HepG2 (cell line): ENCODE measurements at regions not wholly inside any gene's neighbourhood (a gene's known extent, or its start where the extent isn't known, plus 50 kb on each side); places are given as distances from the start of the nearest gene placed in this dataset.

ENCODE experiments used
- ATAC-seq: fragments of 200-7000 bp; cut with Tn5 transposase; 3 replicates; pipeline ENCODE4 v1.9.1; 2020; ENCODE audit warnings: mild to moderate bottlenecking, moderate library complexity
- BruUV-seq: library from RNA; stranded (reverse); fragments of 400-500 nt; replicated peaks from 2 replicates; lab custom pipeline; 2021; lab: Mats Ljungman, UMichigan
- CTCF ChIA-PET: fragments of 300-600 bp; formaldehyde crosslinking; extraction: SDS; loops from one replicate; lab custom pipeline; 2021; ENCODE audit warnings: low total read pairs, inconsistent platforms, low intra/inter-chr PET ratio; lab: Yijun Ruan, JAX
- POLR2A ChIA-PET: fragments of 350-600 bp; sonication (Branson Sonifier 250); formaldehyde crosslinking; loops from one replicate; lab custom pipeline; 2020; ENCODE audit warnings: antibody characterized with exemption, inconsistent platforms; lab: Yijun Ruan, JAX
- DNase-seq: peaks from one replicate; pipeline ENCODE4 v3.0.0-alpha.2; 2015; ENCODE audit warnings: low spot score
- FAIRE-seq: peaks from 3 replicates; lab custom pipeline; 2011; peaks lifted over from hg19 to GRCh38; lab: Jason Lieb, UNC
- H2AFZ ChIP-seq: one replicate; pipeline ENCODE4 v1.6.1; 2011; ENCODE audit warnings: low read length, inconsistent platforms
- H3K27ac ChIP-seq: fragments of 300-600 bp; 3 replicates; pipeline ENCODE4 v1.8.0; 2011; ENCODE audit warnings: mixed run types, mild to moderate bottlenecking, mixed read lengths, low read length, inconsistent platforms; ENCODE audit not compliant: insufficient read depth; ENCODE audit errors: extremely low read length
- H3K27me3 ChIP-seq, 2 experiments: fragments of 200-600 bp in 1 of 2; 2 replicates in 1 of 2; 3 replicates in 1 of 2; pipeline versions ENCODE4 v1.6.0 to v1.8.0; 2011; ENCODE audit warnings: low read length in 2 of 2, mild to moderate bottlenecking in 2 of 2, moderate library complexity in 2 of 2, inconsistent platforms in 1 of 2; ENCODE audit not compliant: insufficient read depth in 2 of 2, control insufficient read depth in 1 of 2
- H3K36me3 ChIP-seq, 2 experiments: fragments of 200-600 bp in 1 of 2; replicated peaks in 1 of 2; 2 replicates in 1 of 2; 3 replicates in 1 of 2; pipeline versions ENCODE4 v1.5.1 to v1.8.0; 2011; ENCODE audit warnings: low read length in 2 of 2, inconsistent platforms in 1 of 2; ENCODE audit not compliant: insufficient read depth in 2 of 2, control insufficient read depth in 1 of 2
- H3K4me1 ChIP-seq: 2 replicates; pipeline ENCODE4 v1.5.1; 2012; ENCODE audit warnings: low read length, inconsistent platforms; ENCODE audit not compliant: insufficient read depth
- H3K4me2 ChIP-seq: 2 replicates; pipeline ENCODE4 v1.6.0; 2011; ENCODE audit warnings: low read depth, low read length, inconsistent platforms
- H3K4me3 ChIP-seq, 3 experiments: fragments of 200-600 bp in 1 of 3; sonication (generic), shearing (Covaris generic) in 1 of 3; replicated peaks in 1 of 3; 2 replicates each; pipeline ENCODE4 v1.5.1; 2011 to 2016; ENCODE audit warnings: low read length in 3 of 3, inconsistent platforms in 2 of 3, low read depth in 2 of 3, mild to moderate bottlenecking in 2 of 3, control low read depth in 1 of 3, mixed read lengths in 1 of 3; ENCODE audit not compliant: insufficient read depth in 1 of 3
- H3K79me2 ChIP-seq: one replicate; pipeline ENCODE4 v1.6.1; 2011; ENCODE audit warnings: low read length, inconsistent platforms; ENCODE audit not compliant: insufficient read depth
- H3K9ac ChIP-seq: 2 replicates; pipeline ENCODE4 v1.6.0; 2011; ENCODE audit warnings: mild to moderate bottlenecking, low read depth, low read length, inconsistent platforms; ENCODE audit not compliant: insufficient read depth
- H3K9me3 ChIP-seq: 2 replicates; pipeline ENCODE4 v1.5.1; 2012; ENCODE audit warnings: mild to moderate bottlenecking, low read length
- H4K20me1 ChIP-seq: 2 replicates; pipeline ENCODE4 v1.6.0; 2011; ENCODE audit warnings: inconsistent platforms, mild to moderate bottlenecking, low read length, moderate library complexity; ENCODE audit not compliant: insufficient read depth
- ATF6 ChIP-seq: sonication (generic); formaldehyde crosslinking; conservative IDR thresholded peaks from 2 replicates; pipeline ENCODE4 v1.4.0; 2020; ENCODE audit warnings: missing genetic modification reagents
- ATF7 ChIP-seq, 2 experiments: fragments of 450-650 bp in 1 of 2; sonication (generic) in 1 of 2; formaldehyde crosslinking in 1 of 2; IDR thresholded peaks; 2 replicates each; pipeline versions ENCODE4 v1.4.0 to v1.6.1; 2016 to 2020; ENCODE audit warnings: antibody characterized with exemption in 1 of 2, mild to moderate bottlenecking in 1 of 2, missing genetic modification reagents in 1 of 2
- ATF7-NPFF ChIP-seq: sonication (generic); formaldehyde crosslinking; IDR thresholded peaks from 2 replicates; pipeline ENCODE4 v1.8.1; 2023; ENCODE audit warnings: mild to moderate bottlenecking, low read depth, missing genetic modification reagents, moderate library complexity
- DPF2 ChIP-seq: sonication (generic); formaldehyde crosslinking; IDR thresholded peaks from 2 replicates; pipeline ENCODE4 v1.4.0; 2020; ENCODE audit warnings: mild to moderate bottlenecking, low read depth, missing genetic modification reagents, borderline replicate concordance
- FUBP1 ChIP-seq: sonication (generic); formaldehyde crosslinking; IDR thresholded peaks from 2 replicates; pipeline ENCODE4 v1.5.1; 2020; ENCODE audit warnings: missing genetic modification reagents, mild to moderate bottlenecking, borderline replicate concordance
- GRHL1 ChIP-seq: sonication (generic); formaldehyde crosslinking; conservative IDR thresholded peaks from 2 replicates; pipeline ENCODE4 v1.8.0; 2022; ENCODE audit warnings: missing genetic modification reagents
- KDM2A ChIP-seq: sonication (generic); formaldehyde crosslinking; IDR thresholded peaks from 2 replicates; pipeline ENCODE4 v1.4.0; 2020; ENCODE audit warnings: low read depth, missing genetic modification reagents, borderline replicate concordance
- ZNF234 ChIP-seq: sonication (generic); formaldehyde crosslinking; conservative IDR thresholded peaks from 2 replicates; pipeline ENCODE4 v1.5.1; 2020; ENCODE audit warnings: mild to moderate bottlenecking, missing genetic modification reagents
- ZNF446 ChIP-seq: sonication (generic); formaldehyde crosslinking; IDR thresholded peaks from 2 replicates; pipeline ENCODE4 v1.5.0; 2020; ENCODE audit warnings: mild to moderate bottlenecking, missing genetic modification reagents
- WGBS: methylation state at CpG from one replicate; pipeline ENCODE4 v1.1.6; 2017; ENCODE audit warnings: low lambda C conversion rate; 5-methylcytosine and 5-hydroxymethylcytosine counted together
- in situ Hi-C: cut with HindIII; loops from 2 replicates; pipeline ENCODE4 v1.10.0; 2017; ENCODE audit warnings: low pct_unique_long_range_greater_than_20kb; ENCODE audit not compliant: extremely low pct_ligation_motif_present
- intact Hi-C: fragments of 100-400 bp; cut with micrococcal nuclease; formaldehyde crosslinking; loops from one replicate; pipeline ENCODE4 v1.10.0; 2022; ENCODE audit not compliant: unreplicated experiment
- TF ChIP-seq, protein P1 (sequence below): sonication (generic); formaldehyde crosslinking; IDR thresholded peaks from 2 replicates; pipeline ENCODE4 v1.8.0; 2022; ENCODE audit warnings: missing genetic modification reagents, mild to moderate bottlenecking, borderline replicate concordance
- TF ChIP-seq, protein P2 (sequence below): sonication (generic); formaldehyde crosslinking; IDR thresholded peaks from 2 replicates; pipeline ENCODE4 v1.4.0; 2020; ENCODE audit warnings: missing genetic modification reagents, mild to moderate bottlenecking, borderline replicate concordance

DNA sequence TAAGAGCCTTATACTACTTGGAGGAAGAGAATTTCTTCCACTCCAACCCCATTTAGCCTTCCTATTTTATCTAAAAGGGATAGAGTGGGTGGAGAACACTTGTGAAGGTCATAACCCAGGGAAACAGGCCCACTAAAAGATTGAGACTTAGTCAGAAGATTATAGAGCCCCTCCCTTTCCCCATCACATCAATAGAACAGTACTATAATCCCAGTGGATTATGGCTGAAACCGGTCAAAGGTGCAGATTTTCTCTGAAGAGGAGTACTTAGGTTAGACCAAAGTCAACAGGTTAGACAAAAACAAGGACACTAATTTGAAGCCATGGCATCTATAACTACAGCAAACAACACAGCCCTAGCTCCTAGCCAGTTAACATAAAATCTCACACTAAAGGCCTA is 330.9 kb upstream of the NOX3 start (continued):
- TF ChIP-seq, protein P1, sequence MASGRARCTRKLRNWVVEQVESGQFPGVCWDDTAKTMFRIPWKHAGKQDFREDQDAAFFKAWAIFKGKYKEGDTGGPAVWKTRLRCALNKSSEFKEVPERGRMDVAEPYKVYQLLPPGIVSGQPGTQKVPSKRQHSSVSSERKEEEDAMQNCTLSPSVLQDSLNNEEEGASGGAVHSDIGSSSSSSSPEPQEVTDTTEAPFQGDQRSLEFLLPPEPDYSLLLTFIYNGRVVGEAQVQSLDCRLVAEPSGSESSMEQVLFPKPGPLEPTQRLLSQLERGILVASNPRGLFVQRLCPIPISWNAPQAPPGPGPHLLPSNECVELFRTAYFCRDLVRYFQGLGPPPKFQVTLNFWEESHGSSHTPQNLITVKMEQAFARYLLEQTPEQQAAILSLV (CRISPR knock-in tag), result no peak

GRCh38 chr6:155782739-155783459 is 327.3 kb upstream of the NOX3 start:
- BruUV-seq, result no TSS peak
- intact Hi-C loops (no loop called here), in situ Hi-C loops (no loop called here)
- Histone ChIP-seq H4K20me1 (no peaks in the 10 kb centered on the region), H3K79me2 (no peaks in the 10 kb centered on the region), H2AFZ (no peak overlapping the region), H3K4me1 (no peaks in the 10 kb centered on the region), H3K4me2 (no peak overlapping the region), H3K9ac (no peak overlapping the region), H3K9me3 (no peaks in the 10 kb centered on the region), H3K27me3 (no peaks in the 10 kb centered on the region), H3K36me3 (no peaks in the 10 kb centered on the region), H3K4me3 (no peak overlapping the region), H3K27ac (no peak overlapping the region)
- FAIRE-seq (no peak), DNase-seq (no peak), ATAC-seq (no peak)
- ChIA-PET POLR2A (no interaction called here), CTCF (no interaction called here)
- WGBS, result 18% methylated on average over 9 of the region's 9 CpGs
- no peak for TF ChIP-seq ZNF234 (CRISPR knock-in tag)
- no peak for TF ChIP-seq KDM2A (CRISPR knock-in tag)
- TF ChIP-seq ATF7 (IDR thresholded peaks at IDR 0.05), result no peak
- TF ChIP-seq ATF7 (CRISPR knock-in tag; IDR thresholded peaks at IDR 0.05), result no peak
- TF ChIP-seq DPF2 (CRISPR knock-in tag), result no peak
- TF ChIP-seq, protein P2, sequence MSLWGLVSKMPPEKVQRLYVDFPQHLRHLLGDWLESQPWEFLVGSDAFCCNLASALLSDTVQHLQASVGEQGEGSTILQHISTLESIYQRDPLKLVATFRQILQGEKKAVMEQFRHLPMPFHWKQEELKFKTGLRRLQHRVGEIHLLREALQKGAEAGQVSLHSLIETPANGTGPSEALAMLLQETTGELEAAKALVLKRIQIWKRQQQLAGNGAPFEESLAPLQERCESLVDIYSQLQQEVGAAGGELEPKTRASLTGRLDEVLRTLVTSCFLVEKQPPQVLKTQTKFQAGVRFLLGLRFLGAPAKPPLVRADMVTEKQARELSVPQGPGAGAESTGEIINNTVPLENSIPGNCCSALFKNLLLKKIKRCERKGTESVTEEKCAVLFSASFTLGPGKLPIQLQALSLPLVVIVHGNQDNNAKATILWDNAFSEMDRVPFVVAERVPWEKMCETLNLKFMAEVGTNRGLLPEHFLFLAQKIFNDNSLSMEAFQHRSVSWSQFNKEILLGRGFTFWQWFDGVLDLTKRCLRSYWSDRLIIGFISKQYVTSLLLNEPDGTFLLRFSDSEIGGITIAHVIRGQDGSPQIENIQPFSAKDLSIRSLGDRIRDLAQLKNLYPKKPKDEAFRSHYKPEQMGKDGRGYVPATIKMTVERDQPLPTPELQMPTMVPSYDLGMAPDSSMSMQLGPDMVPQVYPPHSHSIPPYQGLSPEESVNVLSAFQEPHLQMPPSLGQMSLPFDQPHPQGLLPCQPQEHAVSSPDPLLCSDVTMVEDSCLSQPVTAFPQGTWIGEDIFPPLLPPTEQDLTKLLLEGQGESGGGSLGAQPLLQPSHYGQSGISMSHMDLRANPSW (CRISPR knock-in tag), result no peak
- TF ChIP-seq ATF6 (CRISPR knock-in tag), result no peak
- TF ChIP-seq ATF7-NPFF (CRISPR knock-in tag), result no peak
- no peak for TF ChIP-seq FUBP1 (CRISPR knock-in tag)
- no peak for TF ChIP-seq ZNF446
- no peak for TF ChIP-seq GRHL1 (CRISPR knock-in tag)
